ENCODE measurements at regions not wholly inside any gene's neighbourhood (a gene's known extent, or its start where the extent isn't known, plus 50 kb on each side); places are given as distances from the start of the nearest gene placed in this dataset.

DNA sequence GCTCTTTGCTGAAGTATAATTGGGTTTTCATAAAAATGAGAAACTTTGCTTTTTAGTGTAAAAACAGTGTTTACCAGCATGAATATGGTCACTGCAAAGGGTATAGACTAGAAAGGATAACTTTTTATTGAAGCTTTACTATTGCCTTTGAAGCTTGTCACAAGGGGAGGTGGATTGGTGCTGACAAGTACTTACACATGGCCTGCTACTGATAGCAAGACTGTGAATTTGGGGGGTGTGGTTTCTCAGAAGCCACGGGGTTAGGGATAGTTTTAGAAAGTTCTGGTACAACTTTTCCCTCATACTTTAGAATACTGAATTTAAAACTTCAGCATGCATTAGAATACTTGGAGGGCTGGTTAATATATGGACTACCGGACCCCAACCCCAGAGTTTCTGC lies 294.1 kb downstream of the SOCS6 start:
- TF ChIP-seq, protein P1, sequence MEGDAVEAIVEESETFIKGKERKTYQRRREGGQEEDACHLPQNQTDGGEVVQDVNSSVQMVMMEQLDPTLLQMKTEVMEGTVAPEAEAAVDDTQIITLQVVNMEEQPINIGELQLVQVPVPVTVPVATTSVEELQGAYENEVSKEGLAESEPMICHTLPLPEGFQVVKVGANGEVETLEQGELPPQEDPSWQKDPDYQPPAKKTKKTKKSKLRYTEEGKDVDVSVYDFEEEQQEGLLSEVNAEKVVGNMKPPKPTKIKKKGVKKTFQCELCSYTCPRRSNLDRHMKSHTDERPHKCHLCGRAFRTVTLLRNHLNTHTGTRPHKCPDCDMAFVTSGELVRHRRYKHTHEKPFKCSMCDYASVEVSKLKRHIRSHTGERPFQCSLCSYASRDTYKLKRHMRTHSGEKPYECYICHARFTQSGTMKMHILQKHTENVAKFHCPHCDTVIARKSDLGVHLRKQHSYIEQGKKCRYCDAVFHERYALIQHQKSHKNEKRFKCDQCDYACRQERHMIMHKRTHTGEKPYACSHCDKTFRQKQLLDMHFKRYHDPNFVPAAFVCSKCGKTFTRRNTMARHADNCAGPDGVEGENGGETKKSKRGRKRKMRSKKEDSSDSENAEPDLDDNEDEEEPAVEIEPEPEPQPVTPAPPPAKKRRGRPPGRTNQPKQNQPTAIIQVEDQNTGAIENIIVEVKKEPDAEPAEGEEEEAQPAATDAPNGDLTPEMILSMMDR (IDR thresholded peaks at IDR 0.05 in 4 of 5, conservative IDR thresholded peaks at IDR 0.05 in 1 of 5), result no peak
- no peak for TF ChIP-seq POLR2A (IDR thresholded peaks at IDR 0.05)
